ENCODE measurements at regions not wholly inside any gene's neighbourhood (a gene's known extent, or its start where the extent isn't known, plus 50 kb on each side); places are given as distances from the start of the nearest gene placed in this dataset.
"Not testable (repeated sequence)": the region's sequence is repeated elsewhere in the genome, so short reads cannot be mapped to it uniquely, and the experiment has no call there.

GRCh38 chr3:112739252-112739965, 98.5 kb upstream of the CCDC80 start:
- DNase-seq: no peak
- no peak for ATAC-seq

DNA sequence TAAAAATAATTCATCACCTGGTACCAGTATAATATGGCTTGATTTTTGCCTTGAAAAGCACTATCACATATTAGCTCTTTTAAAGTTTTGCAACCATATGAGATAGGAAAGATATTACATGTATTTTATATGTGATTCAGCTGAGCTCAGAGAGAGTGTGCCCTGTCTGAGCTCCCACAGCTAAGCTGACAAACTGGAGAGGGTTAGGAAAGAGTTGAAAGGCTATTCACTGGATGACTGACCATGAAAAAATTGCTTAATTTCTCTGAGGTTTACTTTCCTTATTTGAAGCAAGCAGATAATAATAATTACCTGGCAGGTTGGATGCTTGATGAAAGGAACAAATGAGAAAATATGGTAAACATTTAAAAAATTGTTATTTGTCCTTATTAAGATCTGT, 97.4 kb upstream of the CCDC80 start:
- DNase-seq (no peak), ATAC-seq (no peak)
- intact Hi-C loops (cut with micrococcal nuclease): no loop called here

More at GRCh38 chr3:112739252-112739965, 98.5 kb upstream of the CCDC80 start:
- intact Hi-C loops (cut with micrococcal nuclease): no loop called here

DNA sequence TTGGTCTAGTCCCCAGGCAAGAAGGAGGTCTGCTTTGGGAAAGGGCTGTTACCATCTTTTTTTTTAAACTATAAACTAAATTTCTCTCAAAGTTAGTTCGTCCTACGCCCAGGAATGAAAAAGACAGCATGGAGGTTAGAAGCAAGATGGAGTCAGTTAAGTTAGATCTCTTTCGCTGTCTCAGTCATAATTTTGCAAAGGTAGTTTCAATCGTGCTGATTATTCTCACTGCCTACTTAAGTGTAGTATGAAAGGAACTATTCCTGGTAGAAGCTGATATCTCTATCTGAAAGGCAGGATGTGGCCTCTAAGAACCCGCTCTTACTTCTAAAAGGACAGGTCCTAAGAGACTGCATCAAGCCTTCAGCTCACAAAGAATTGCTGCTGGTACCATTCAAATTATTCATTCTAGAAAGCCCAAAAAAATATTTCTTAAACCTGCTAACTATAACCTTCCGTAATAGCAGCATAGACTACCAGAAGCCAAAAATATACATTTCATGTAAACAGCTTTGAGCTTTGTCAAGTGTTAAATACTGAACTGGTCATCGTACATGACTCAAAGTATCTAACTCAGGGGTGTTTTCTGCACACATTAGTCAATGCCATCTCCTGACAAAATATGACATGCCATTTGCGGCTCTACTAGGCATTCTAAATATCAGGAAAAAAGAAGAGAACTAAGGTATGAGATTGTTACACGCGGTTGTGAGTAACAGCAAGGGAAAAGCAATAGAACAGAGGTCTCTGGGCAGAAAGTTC, 96.0 kb upstream of the CCDC80 start:
- intact Hi-C loops (cut with micrococcal nuclease): no loop called here
- DNase-seq: no peak
- no peak for ATAC-seq

- intact Hi-C loops (cut with micrococcal nuclease): no loop called here
- DNase-seq: no peak
- no peak for ATAC-seq
Measured at GRCh38 chr3:112736386-112736785, 95.4 kb upstream of the CCDC80 start.

- DNase-seq: no peak
- intact Hi-C loops (cut with micrococcal nuclease): no loop called here
- no peak for ATAC-seq
Measured at GRCh38 chr3:112735926-112736325, 95.0 kb upstream of the CCDC80 start.

DNA sequence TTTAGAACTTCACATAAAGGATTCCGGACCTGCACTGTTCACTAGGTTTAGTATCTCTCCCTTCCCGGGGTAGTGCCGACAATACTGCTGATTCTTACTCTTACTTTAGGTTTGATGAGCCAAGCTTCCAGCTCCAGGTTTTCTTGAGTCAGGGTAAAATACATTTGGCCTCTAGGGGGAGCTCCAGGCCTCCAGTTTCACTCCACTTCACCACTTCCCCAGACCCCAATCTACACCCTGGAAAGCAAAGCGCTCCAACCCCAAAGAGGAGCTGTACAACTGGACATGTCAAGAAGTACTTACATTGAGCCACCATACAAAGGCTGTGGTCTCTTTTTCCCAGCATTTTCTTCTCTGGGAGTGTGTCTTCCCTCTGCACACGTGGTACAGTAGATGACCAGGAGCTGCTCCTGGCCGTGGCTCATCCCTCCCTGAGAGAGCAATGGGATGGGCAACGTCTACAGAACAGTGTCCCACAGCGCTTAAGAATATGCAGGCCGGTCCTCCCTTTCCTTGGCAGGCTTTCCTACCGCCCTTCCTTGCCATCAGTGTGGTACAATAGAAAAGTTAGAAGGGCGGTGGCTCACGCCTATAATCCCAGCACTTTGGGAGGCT, 93.9 kb upstream of the CCDC80 start:
- peak; percentile 59 for ATAC-seq

GRCh38 chr3:112734171-112734570, 93.2 kb upstream of the CCDC80 start:
- no peak for ATAC-seq
- no peak for DNase-seq
- intact Hi-C loops (cut with micrococcal nuclease): no loop called here

More for the DNA sequence above, 93.9 kb upstream of the CCDC80 start:
- DNase-seq: no peak
- intact Hi-C loops (cut with micrococcal nuclease): no loop called here

DNA sequence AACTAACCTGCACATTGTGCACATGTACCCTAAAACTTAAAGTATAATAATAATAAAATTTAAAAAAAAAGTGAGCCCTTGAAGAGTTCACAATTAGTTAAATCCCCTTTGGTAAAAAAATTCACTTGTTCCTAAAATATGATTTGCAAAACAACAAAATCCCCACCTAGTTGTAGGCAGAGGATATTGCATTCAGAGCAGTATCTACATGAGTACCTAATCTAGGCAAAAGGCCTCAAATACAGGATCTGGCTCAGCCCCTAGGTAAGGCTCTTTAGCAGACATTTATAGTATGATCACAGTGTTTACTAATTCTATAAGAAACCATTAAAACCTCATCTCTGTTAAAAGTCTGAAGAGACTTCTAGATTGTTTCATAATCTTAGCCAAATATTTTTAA, 89.3 kb upstream of the CCDC80 start:
- DNase-seq: no peak
- intact Hi-C loops (cut with micrococcal nuclease): no loop called here

DNA sequence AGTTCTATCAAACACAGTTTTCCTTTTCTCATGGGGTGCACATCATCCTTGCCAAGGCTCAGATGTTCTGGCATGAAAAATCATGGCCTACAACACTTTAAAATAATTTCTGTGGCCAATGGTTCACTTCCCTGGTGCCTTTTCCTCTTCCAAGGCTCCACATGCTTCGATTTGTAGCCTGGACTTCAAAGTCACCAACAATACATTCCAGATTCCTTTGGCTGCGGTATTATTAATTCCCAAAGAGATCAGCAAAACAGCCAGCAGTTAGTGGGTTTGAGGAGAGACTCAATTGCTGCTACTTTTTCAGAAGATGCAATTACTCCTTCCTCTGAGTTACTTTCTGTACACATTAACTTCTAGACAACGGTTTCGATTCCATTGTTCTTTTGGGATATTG, 80.3 kb upstream of the CCDC80 start:
- no peak for DNase-seq
- no peak for ATAC-seq
- intact Hi-C loops (cut with micrococcal nuclease): no loop called here

More for the DNA sequence above, 89.3 kb upstream of the CCDC80 start:
- ATAC-seq: no peak

- intact Hi-C loops (cut with micrococcal nuclease): no loop called here
- ATAC-seq: no peak
- DNase-seq: no peak
Measured at GRCh38 chr3:112718967-112719366, 78.0 kb upstream of the CCDC80 start.

GRCh38 chr3:112718516-112718915, 77.6 kb upstream of the CCDC80 start:
- DNase-seq: no peak
- intact Hi-C loops (cut with micrococcal nuclease): no loop called here
- no peak for ATAC-seq

GRCh38 chr3:112709911-112710310, 69.0 kb upstream of the CCDC80 start:
- ATAC-seq (no peak), DNase-seq (no peak)
- intact Hi-C loops (cut with micrococcal nuclease): no loop called here

DNA sequence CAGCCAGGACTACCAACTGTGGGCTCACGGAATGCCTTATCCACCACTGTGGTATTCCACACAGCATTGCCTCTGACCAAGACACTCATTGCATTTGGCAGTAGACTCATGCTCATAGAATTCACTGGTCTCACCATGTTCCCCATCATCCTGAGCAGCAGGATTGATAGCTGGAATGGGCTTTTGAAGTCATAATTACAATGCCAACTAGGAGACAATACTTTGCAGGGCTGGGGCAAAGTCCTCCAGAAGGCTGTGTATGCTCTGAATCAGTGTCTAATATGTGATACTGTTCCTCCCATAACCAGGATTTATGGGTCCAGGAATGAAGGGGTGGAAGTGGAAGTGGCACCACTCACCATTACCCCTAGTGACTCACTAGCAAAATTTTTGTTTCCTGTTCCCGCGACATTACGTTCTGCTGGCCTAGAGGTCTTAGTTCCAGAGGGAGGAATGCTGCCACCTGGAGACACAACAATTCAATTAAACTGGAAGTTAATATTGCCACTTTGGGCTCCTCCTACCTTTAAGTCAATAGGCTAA, 58.6 kb upstream of the CCDC80 start:
- no peak for ATAC-seq
- intact Hi-C loops (cut with micrococcal nuclease): no loop called here
- DNase-seq: no peak

DNA sequence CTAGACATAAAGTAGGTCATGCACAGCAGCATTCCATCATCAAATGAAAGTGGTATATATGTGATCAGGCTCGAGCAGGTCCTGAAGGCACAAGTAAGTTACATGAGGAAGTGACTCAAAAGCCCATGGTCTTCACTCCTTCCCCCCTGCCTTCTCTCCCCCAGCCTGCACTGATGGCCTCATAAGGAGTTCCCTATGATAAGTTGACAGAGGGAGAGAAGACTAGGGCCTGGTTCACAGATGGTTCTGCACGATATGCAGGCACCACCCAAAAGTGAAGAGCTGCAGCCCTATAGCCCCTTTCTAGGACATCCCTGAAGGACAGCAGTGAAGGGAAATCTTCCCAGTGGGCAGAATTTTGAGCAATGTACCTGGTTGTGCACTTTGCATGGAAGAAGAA, 57.5 kb upstream of the CCDC80 start:
- ATAC-seq; intact Hi-C loops (cut with micrococcal nuclease); DNase-seq: not testable (repeated sequence)

- intact Hi-C loops (cut with micrococcal nuclease); ATAC-seq: not testable (repeated sequence)
Measured at GRCh38 chr3:112696244-112696643, 55.3 kb upstream of the CCDC80 start.

GRCh38 chr3:112695377-112696108, 54.6 kb upstream of the CCDC80 start:
- peak; percentile 32 for ATAC-seq
- DNase-seq: not testable (repeated sequence)

More at GRCh38 chr3:112696244-112696643, 55.3 kb upstream of the CCDC80 start:
- not testable (repeated sequence) for DNase-seq

GRCh38 chr3:112694906-112695305, 54.0 kb upstream of the CCDC80 start:
- ATAC-seq; intact Hi-C loops (cut with micrococcal nuclease); DNase-seq: not testable (repeated sequence)

More at GRCh38 chr3:112695377-112696108, 54.6 kb upstream of the CCDC80 start:
- intact Hi-C loops (cut with micrococcal nuclease): not testable (repeated sequence)

DNA sequence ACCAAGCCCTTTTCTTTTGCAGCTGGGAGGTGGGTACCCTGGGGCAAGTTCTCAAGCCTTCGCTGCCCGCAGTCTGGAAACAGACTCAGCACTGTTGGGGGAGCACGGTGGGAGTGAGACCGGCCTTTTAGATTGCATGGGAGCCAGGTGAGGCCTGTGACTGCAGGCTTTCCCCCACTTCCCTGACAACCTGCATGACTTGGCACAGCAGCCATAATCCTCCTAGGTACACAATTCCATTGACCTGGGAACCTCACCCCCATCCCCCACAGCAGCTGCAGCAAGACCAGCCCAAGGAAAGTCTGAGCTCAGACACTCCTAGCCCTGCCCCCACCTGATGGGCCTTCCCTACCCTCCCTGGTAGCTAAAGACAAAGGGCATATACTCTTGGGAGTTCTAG, 52.2 kb upstream of the CCDC80 start:
- DNase-seq (no peak), ATAC-seq (no peak)
- intact Hi-C loops (cut with micrococcal nuclease): no loop called here

Data from left ventricle myocardium superior (tissue), 1 donor.